CD4-positive, alpha-beta T cell treated with Interferon alpha-2 for 1 hour (primary cell): ENCODE measurements at regions not wholly inside any gene's neighbourhood (a gene's known extent, or its start where the extent isn't known, plus 50 kb on each side); places are given as distances from the start of the nearest gene placed in this dataset.

Source experiments
- DNase-seq, 2 donors: peaks; one replicate each; pipeline ENCODE4 v3.0.0-alpha.2; 2020 to 2022

GRCh38 chr2:129751409-129751808 lies 228.1 kb upstream of the RAB6C start:
- DNase-seq: no peak

- no peak for DNase-seq
Observed at GRCh38 chr2:129752176-129752575, 227.3 kb upstream of the RAB6C start.

- no peak for DNase-seq
Observed at GRCh38 chr2:129752686-129753085, 226.8 kb upstream of the RAB6C start.

GRCh38 chr2:129753261-129753660 lies 226.2 kb upstream of the RAB6C start:
- DNase-seq: no peak

- no peak for DNase-seq
Observed at GRCh38 chr2:129754421-129754820, 225.0 kb upstream of the RAB6C start.

GRCh38 chr2:129754831-129755230 lies 224.6 kb upstream of the RAB6C start:
- no peak for DNase-seq

GRCh38 chr2:129755786-129756185 lies 223.7 kb upstream of the RAB6C start:
- no peak for DNase-seq

- no peak for DNase-seq
Observed at GRCh38 chr2:129756276-129756675, 223.2 kb upstream of the RAB6C start.

GRCh38 chr2:129757366-129757914 lies 222.0 kb upstream of the RAB6C start:
- DNase-seq: no peak

- DNase-seq: no peak
Observed at GRCh38 chr2:129757915-129758783, 221.3 kb upstream of the RAB6C start.

- DNase-seq: peak; percentile 12 to 44
Observed at GRCh38 chr2:129758784-129759471, 220.5 kb upstream of the RAB6C start.

GRCh38 chr2:129759472-129760010 lies 219.9 kb upstream of the RAB6C start:
- no peak for DNase-seq

- no peak for DNase-seq
Observed at GRCh38 chr2:129760669-129761068, 218.8 kb upstream of the RAB6C start.

- no peak for DNase-seq
Observed at GRCh38 chr2:129761569-129762021, 217.9 kb upstream of the RAB6C start.

GRCh38 chr2:129762386-129763189 lies 216.9 kb upstream of the RAB6C start:
- no peak for DNase-seq

- DNase-seq: no peak
Observed at GRCh38 chr2:129763190-129763846, 216.1 kb upstream of the RAB6C start.

GRCh38 chr2:129763966-129764365 lies 215.5 kb upstream of the RAB6C start:
- no peak for DNase-seq

GRCh38 chr2:129764376-129765325 lies 214.8 kb upstream of the RAB6C start:
- no peak for DNase-seq

- DNase-seq: no peak
Observed at GRCh38 chr2:129765326-129765677, 214.2 kb upstream of the RAB6C start.

GRCh38 chr2:129765678-129766351 lies 213.7 kb upstream of the RAB6C start:
- no peak for DNase-seq
